GM12878 (cell line): ENCODE measurements at regions not wholly inside any gene's neighbourhood (a gene's known extent, or its start where the extent isn't known, plus 50 kb on each side); places are given as distances from the start of the nearest gene placed in this dataset.

Experiments
- ATAC-seq: fragments of 200-7000 bp; cut with Tn5 transposase; 3 replicates; pipeline ENCODE4 v1.9.1; 2020; ENCODE audit warnings: mild to moderate bottlenecking, moderate library complexity
- BruUV-seq: library from RNA; stranded (reverse); fragments of 400-500 nt; replicated peaks from 2 replicates; lab custom pipeline; 2021; lab: Mats Ljungman, UMichigan
- CTCF ChIA-PET: fragments of 300-600 bp; sonication (Branson Sonifier 250); formaldehyde crosslinking; extraction: SDS; loops from one replicate; lab custom pipeline; 2021; ENCODE audit warnings: inconsistent platforms; lab: Yijun Ruan, JAX
- POLR2A ChIA-PET: fragments of 350-600 bp; formaldehyde crosslinking; extraction: SDS; loops from one replicate; lab custom pipeline; 2021; ENCODE audit warnings: inconsistent platforms; lab: Charles Lee
- RAD21 ChIA-PET: fragments of 300-600 bp; sonication (Branson Sonifier 250); formaldehyde crosslinking; loops from one replicate; lab custom pipeline; 2023; ENCODE audit warnings: antibody characterized with exemption; ENCODE audit not compliant: unreplicated experiment; lab: Charles Lee
- SMC1A ChIA-PET: fragments of 300-600 bp; sonication (Branson Sonifier 250); formaldehyde crosslinking; loops from one replicate; lab custom pipeline; 2023; ENCODE audit not compliant: unreplicated experiment, uncharacterized antibody; lab: Charles Lee
- DNase-seq: peaks from one replicate; pipeline ENCODE4 v3.0.0-alpha.2; 2011; ENCODE audit warnings: low read depth, low spot score
- FAIRE-seq: peaks from 3 replicates; lab custom pipeline; 2011; peaks lifted over from hg19 to GRCh38; lab: Jason Lieb, UNC
- H2AFZ ChIP-seq: 2 replicates; pipeline ENCODE4 v1.6.0; 2011; ENCODE audit warnings: low read depth, low read length, control low read depth; ENCODE audit not compliant: control insufficient read depth
- H3K27ac ChIP-seq: 2 replicates; pipeline ENCODE4 v1.5.1; 2011; ENCODE audit warnings: control low read depth; ENCODE audit not compliant: control insufficient read depth, insufficient read depth
- H3K27me3 ChIP-seq, 2 experiments: replicated peaks in 1 of 2; 2 replicates each; pipeline versions ENCODE4 v1.6.0 to v1.6.1; 2011; ENCODE audit warnings: low read length in 1 of 2; ENCODE audit not compliant: control insufficient read depth in 2 of 2, insufficient read depth in 2 of 2
- H3K36me3 ChIP-seq, 2 experiments: 2 replicates each; pipeline ENCODE4 v1.5.1; 2011; ENCODE audit warnings: low read length in 1 of 2; ENCODE audit not compliant: control insufficient read depth in 2 of 2, insufficient read depth in 2 of 2
- H3K4me1 ChIP-seq: 2 replicates; pipeline ENCODE4 v1.6.1; 2011; ENCODE audit warnings: mild to moderate bottlenecking, low read length, moderate library complexity, mixed read lengths; ENCODE audit not compliant: control insufficient read depth, insufficient read depth
- H3K4me2 ChIP-seq: 2 replicates; pipeline ENCODE4 v1.6.0; 2011; ENCODE audit warnings: control low read depth; ENCODE audit not compliant: control insufficient read depth, insufficient read depth
- H3K4me3 ChIP-seq: fragments of 200-600 bp; sonication (generic); 2 replicates; pipeline ENCODE4 v1.5.1; 2016
- H3K79me2 ChIP-seq: 2 replicates; pipeline ENCODE4 v1.6.0; 2011; ENCODE audit warnings: low read length; ENCODE audit not compliant: control insufficient read depth, insufficient read depth
- H3K9ac ChIP-seq: 2 replicates; pipeline ENCODE4 v1.8.0; 2011; ENCODE audit warnings: low read length, control low read depth, mixed read lengths; ENCODE audit not compliant: control insufficient read depth, insufficient read depth
- H3K9me3 ChIP-seq: replicated peaks from 3 replicates; pipeline ENCODE4 v1.5.1; 2011; ENCODE audit warnings: mild to moderate bottlenecking, low read length; ENCODE audit not compliant: control insufficient read depth, insufficient read depth
- H4K20me1 ChIP-seq: 2 replicates; pipeline ENCODE4 v1.6.0; 2011; ENCODE audit not compliant: control insufficient read depth, insufficient read depth
- CEBPB ChIP-seq, 2 experiments: fragments of 150-350 bp in 1 of 2; IDR thresholded peaks; 2 replicates each; pipeline ENCODE4 v1.6.1; 2012 to 2014; ENCODE audit warnings: low read depth in 2 of 2, low read length in 2 of 2, borderline replicate concordance in 1 of 2, inconsistent platforms in 1 of 2
- E4F1 ChIP-seq: fragments of 450-650 bp; IDR thresholded peaks from 2 replicates; pipeline ENCODE4 v1.6.1; 2018; ENCODE audit warnings: borderline replicate concordance, mild to moderate bottlenecking; ENCODE audit not compliant: partially characterized antibody
- GABPA ChIP-seq: IDR thresholded peaks from 2 replicates; pipeline ENCODE4 v1.6.1; 2014; ENCODE audit warnings: antibody characterized with exemption, low read depth, mild to moderate bottlenecking, inconsistent platforms
- IRF5 ChIP-seq: fragments of 450-650 bp; IDR thresholded peaks from 2 replicates; pipeline ENCODE4 v1.6.1; 2017; ENCODE audit warnings: borderline replicate concordance
- NR2C2 ChIP-seq: IDR thresholded peaks from 2 replicates; pipeline ENCODE4 v1.6.1; 2011; ENCODE audit warnings: borderline replicate concordance, low read depth; ENCODE audit not compliant: control insufficient read depth, insufficient read length
- PBX3 ChIP-seq: IDR thresholded peaks from 2 replicates; pipeline ENCODE4 v1.6.1; 2011; ENCODE audit warnings: mild to moderate bottlenecking, low read depth, low read length, moderate library complexity; ENCODE audit not compliant: insufficient replicate concordance
- PRDM15 ChIP-seq: fragments of 450-650 bp; formaldehyde crosslinking; IDR thresholded peaks from 2 replicates; pipeline ENCODE4 v1.4.0; 2020; ENCODE audit warnings: mild to moderate bottlenecking, moderate library complexity
- RUNX3 ChIP-seq: IDR thresholded peaks from 2 replicates; pipeline ENCODE4 v1.6.1; 2012; ENCODE audit warnings: low read length, inconsistent platforms
- SKIL ChIP-seq: fragments of 450-650 bp; IDR thresholded peaks from 2 replicates; pipeline ENCODE4 v1.6.1; 2017; ENCODE audit warnings: mild to moderate bottlenecking, low read depth, inconsistent platforms; ENCODE audit not compliant: poor library complexity, severe bottlenecking
- SREBF2 ChIP-seq: IDR thresholded peaks from 2 replicates; pipeline ENCODE4 v1.6.1; 2012; ENCODE audit warnings: mild to moderate bottlenecking, low read length
- USF1 ChIP-seq: IDR thresholded peaks from 2 replicates; pipeline ENCODE4 v1.6.1; 2011; ENCODE audit warnings: borderline replicate concordance, low read depth, mild to moderate bottlenecking, moderate library complexity, mixed read lengths, low read length; ENCODE audit not compliant: insufficient read depth; ENCODE audit errors: extremely low read length
- ZSCAN29 ChIP-seq: fragments of 450-650 bp; IDR thresholded peaks from 2 replicates; pipeline ENCODE4 v1.6.1; 2017; ENCODE audit warnings: mild to moderate bottlenecking, moderate library complexity
- WGBS: methylation state at CpG from one replicate; pipeline ENCODE4 v1.1.6; 2016; ENCODE audit warnings: low lambda C conversion rate; ENCODE audit not compliant: insufficient replicate concordance, insufficient coverage; ENCODE audit errors: missing lambda C conversion rate; 5-methylcytosine and 5-hydroxymethylcytosine counted together
- in situ Hi-C: fragments of 300-500 bp; cut with MboI; formaldehyde crosslinking; loops from 9 replicates; pipeline ENCODE4 v1.14.3; 2018; ENCODE audit warnings: mixed read lengths
- intact Hi-C: fragments of 100-400 bp; cut with micrococcal nuclease; formaldehyde crosslinking; loops from one replicate; pipeline ENCODE4 v1.14.2; 2022; ENCODE audit not compliant: unreplicated experiment

- SMC1A ChIA-PET = no interaction called here
- POLR2A ChIA-PET = no interaction called here
- FAIRE-seq (no peak), ATAC-seq (no peak), DNase-seq (no peak)
- H4K20me1 ChIP-seq = no peaks in the 10 kb centered on the region
- H3K9ac ChIP-seq = no peak overlapping the region
- in situ Hi-C loops (loop anchor here (25.0 kb wide), 1 partner anchor 101 kb away; no protein-coding TSS in a partner anchor), intact Hi-C loops (no loop called here)
- H3K27ac ChIP-seq = no peak overlapping the region
- RAD21 ChIA-PET = no interaction called here
- H2AFZ ChIP-seq = no peak overlapping the region
- BruUV-seq = no TSS peak
- WGBS = 93% methylated on average over 1 of the region's 1 CpG
- H3K4me1 ChIP-seq = no peaks in the 10 kb centered on the region
- H3K4me3 ChIP-seq = no peak overlapping the region
- CTCF ChIA-PET = no interaction called here
- no peaks in the 10 kb centered on the region for H3K79me2 ChIP-seq
- no peak overlapping the region for H3K4me2 ChIP-seq
- no peaks in the 10 kb centered on the region for H3K27me3 ChIP-seq
- no peaks in the 10 kb centered on the region for H3K36me3 ChIP-seq
- no peaks in the 10 kb centered on the region for H3K9me3 ChIP-seq
- no peak for TF ChIP-seq GABPA
- TF ChIP-seq ZSCAN29 = no peak
- TF ChIP-seq PBX3 = no peak
- no peak for TF ChIP-seq E4F1
- TF ChIP-seq USF1 = no peak
- TF ChIP-seq NR2C2 = no peak
- TF ChIP-seq PRDM15 (CRISPR knock-in tag) = no peak
- TF ChIP-seq SREBF2 = no peak
- TF ChIP-seq RUNX3 = no peak
- no peak for TF ChIP-seq IRF5
- no peak for TF ChIP-seq CEBPB (IDR thresholded peaks at IDR 0.05; ENCODE audit: borderline replicate concordance in 1 of 2, low read depth in 2 of 2, low read length in 2 of 2)
- no peak for TF ChIP-seq SKIL
These were observed 798.9 kb downstream of the SLC6A15 start for GRCh38 chr12:84113666-84114065.
